ENCODE measurements at regions not wholly inside any gene's neighbourhood (a gene's known extent, or its start where the extent isn't known, plus 50 kb on each side); places are given as distances from the start of the nearest gene placed in this dataset.

GRCh38 chr5:2642684-2643345 lies 108.7 kb downstream of the IRX2 start:
- peaks cover 2% of the 10 kb centered on the region for H3K4me1 Mint-ChIP-seq
- no peak overlapping the region for H3K4me3 Mint-ChIP-seq
- H3K27ac Mint-ChIP-seq = no peak overlapping the region
- no peaks in the 10 kb centered on the region for H3K36me3 Mint-ChIP-seq (ENCODE audit: low read depth)
- ATAC-seq (no peak), DNase-seq (no peak)
- no peaks in the 10 kb centered on the region for H3K27me3 Mint-ChIP-seq
- no peaks in the 10 kb centered on the region for H3K9me3 ChIP-seq (ENCODE audit: control insufficient read depth, low read length, poor library complexity, severe bottlenecking)

GRCh38 chr5:2640717-2641116 lies 110.8 kb downstream of the IRX2 start:
- Mint-ChIP-seq H3K27ac (no peak overlapping the region), H3K4me3 (no peak overlapping the region), H3K36me3 (ENCODE audit: low read depth) (no peaks in the 10 kb centered on the region), H3K27me3 (peaks cover 5% of the 10 kb centered on the region), H3K4me1 (peaks cover 2% of the 10 kb centered on the region)
- no peak for DNase-seq
- H3K9me3 ChIP-seq (ENCODE audit: control insufficient read depth, low read length, poor library complexity, severe bottlenecking) = no peaks in the 10 kb centered on the region
- no peak for ATAC-seq

DNA sequence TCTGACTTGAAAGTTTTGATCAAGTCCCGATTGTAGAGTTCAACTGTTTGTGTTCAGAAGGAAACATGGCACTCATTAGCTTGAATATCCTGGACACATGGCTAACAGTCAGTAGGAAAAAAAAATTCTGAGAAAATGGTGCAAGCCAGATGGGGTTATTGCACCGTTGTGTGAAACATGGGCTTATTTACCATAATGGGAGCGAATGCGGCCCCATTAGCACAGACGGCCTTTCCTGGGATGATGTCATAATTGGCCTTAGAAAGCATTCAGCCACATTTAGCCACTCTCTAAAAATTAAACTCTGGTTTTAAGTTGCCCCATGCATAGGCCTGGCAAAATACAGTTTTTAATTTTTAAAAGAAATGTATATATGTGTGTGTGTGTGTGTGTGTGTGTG lies 112.1 kb downstream of the IRX2 start:
- Mint-ChIP-seq H3K4me1 (peaks cover 2% of the 10 kb centered on the region), H3K27me3 (peaks cover 5% of the 10 kb centered on the region), H3K4me3 (no peak overlapping the region), H3K27ac (no peak overlapping the region), H3K36me3 (ENCODE audit: low read depth) (no peaks in the 10 kb centered on the region)
- ATAC-seq = no peak
- H3K9me3 ChIP-seq (ENCODE audit: control insufficient read depth, low read length, poor library complexity, severe bottlenecking) = no peaks in the 10 kb centered on the region
- no peak for DNase-seq

- Mint-ChIP-seq H3K27me3 (peaks cover 5% of the 10 kb centered on the region), H3K27ac (no peak overlapping the region), H3K4me1 (no peaks in the 10 kb centered on the region), H3K4me3 (no peak overlapping the region), H3K36me3 (ENCODE audit: low read depth) (no peaks in the 10 kb centered on the region)
- DNase-seq = no peak
- ATAC-seq = no peak
- no peaks in the 10 kb centered on the region for H3K9me3 ChIP-seq (ENCODE audit: control insufficient read depth, low read length, poor library complexity, severe bottlenecking)
Observed at GRCh38 chr5:2634399-2635176, 116.9 kb downstream of the IRX2 start.

- H3K4me3 Mint-ChIP-seq = no peak overlapping the region
- H3K36me3 Mint-ChIP-seq (ENCODE audit: low read depth) = no peaks in the 10 kb centered on the region
- no peaks in the 10 kb centered on the region for H3K4me1 Mint-ChIP-seq
- peaks cover 5% of the 10 kb centered on the region for H3K27me3 Mint-ChIP-seq
- H3K9me3 ChIP-seq (ENCODE audit: control insufficient read depth, low read length, poor library complexity, severe bottlenecking) = no peaks in the 10 kb centered on the region
- ATAC-seq (no peak), DNase-seq (no peak)
- no peak overlapping the region for H3K27ac Mint-ChIP-seq
Observed at GRCh38 chr5:2633992-2634391, 117.5 kb downstream of the IRX2 start.

DNA sequence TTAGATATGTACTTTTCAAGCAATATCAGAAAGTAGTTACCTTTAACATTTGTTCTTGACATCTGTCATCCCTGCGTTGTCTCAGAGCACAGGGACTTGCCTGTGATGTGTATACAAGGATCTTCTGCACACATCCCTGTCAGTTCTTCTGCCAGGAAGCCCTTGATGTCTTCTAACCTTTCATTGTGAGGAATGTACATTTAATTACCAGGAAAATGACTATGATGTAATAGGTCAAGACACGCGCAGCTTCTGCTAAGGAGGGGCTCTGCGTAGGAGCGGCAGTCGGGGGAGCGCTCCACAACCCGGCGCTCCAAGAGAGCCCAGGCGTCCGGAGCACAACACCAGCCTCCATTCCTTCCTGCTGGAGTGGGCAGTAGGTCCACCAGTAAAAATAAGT lies 119.7 kb downstream of the IRX2 start:
- no peak for ATAC-seq
- no peaks in the 10 kb centered on the region for H3K4me1 Mint-ChIP-seq
- H3K27me3 Mint-ChIP-seq = no peaks in the 10 kb centered on the region
- no peak overlapping the region for H3K4me3 Mint-ChIP-seq
- H3K27ac Mint-ChIP-seq = no peak overlapping the region
- H3K9me3 ChIP-seq (ENCODE audit: control insufficient read depth, low read length, poor library complexity, severe bottlenecking) = no peaks in the 10 kb centered on the region
- DNase-seq = no peak
- H3K36me3 Mint-ChIP-seq (ENCODE audit: low read depth) = no peaks in the 10 kb centered on the region

DNA sequence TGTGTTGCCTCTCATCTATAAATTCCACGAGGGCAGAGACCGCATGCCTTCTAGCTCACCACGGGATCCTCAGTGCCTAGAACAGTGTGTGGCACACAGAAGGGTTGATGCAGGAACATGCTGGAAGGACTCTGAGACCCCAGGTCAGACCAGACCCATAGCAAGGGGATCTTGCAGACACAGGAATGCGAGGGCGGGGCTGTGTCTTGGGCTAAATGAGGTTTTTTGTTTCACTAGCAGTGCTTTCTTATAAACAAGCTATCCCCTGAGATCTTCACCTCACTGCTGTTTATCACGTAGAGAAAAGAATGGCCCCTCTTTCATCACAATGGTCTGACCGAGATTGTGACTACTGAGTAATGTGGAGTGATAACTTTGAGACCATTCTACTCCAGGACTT lies 122.4 kb downstream of the IRX2 start:
- no peaks in the 10 kb centered on the region for H3K4me1 Mint-ChIP-seq
- H3K27ac Mint-ChIP-seq = no peak overlapping the region
- H3K27me3 Mint-ChIP-seq = peaks cover 4% of the 10 kb centered on the region
- no peaks in the 10 kb centered on the region for H3K36me3 Mint-ChIP-seq (ENCODE audit: low read depth)
- DNase-seq = no peak
- no peak for ATAC-seq
- H3K4me3 Mint-ChIP-seq = no peak overlapping the region
- H3K9me3 ChIP-seq (ENCODE audit: control insufficient read depth, low read length, poor library complexity, severe bottlenecking) = no peaks in the 10 kb centered on the region

DNA sequence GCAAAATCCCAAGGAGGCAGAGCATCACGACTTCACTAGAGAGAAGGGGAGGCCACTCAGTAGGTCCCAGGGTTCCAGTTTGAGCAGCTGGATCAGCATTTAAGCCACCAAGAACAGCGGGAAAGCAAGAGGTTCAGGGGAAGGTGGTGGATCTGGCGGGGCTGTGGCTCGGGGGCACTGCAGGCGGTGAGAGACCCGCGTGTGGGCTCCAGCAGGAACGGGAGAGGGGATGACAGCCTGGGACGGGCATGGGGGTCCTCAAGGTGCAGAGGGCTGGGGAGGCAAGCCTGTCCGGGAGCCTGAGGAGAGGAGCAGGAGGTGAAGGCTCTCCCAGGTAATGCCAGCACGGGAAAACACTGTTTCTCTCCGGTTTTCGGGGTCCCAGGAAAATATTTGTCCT lies 123.6 kb downstream of the IRX2 start:
- H3K36me3 Mint-ChIP-seq (ENCODE audit: low read depth) = no peaks in the 10 kb centered on the region
- H3K27ac Mint-ChIP-seq = no peak overlapping the region
- peaks cover 4% of the 10 kb centered on the region for H3K27me3 Mint-ChIP-seq
- ATAC-seq (no peak), DNase-seq (no peak)
- H3K4me3 Mint-ChIP-seq = no peak overlapping the region
- no peaks in the 10 kb centered on the region for H3K9me3 ChIP-seq (ENCODE audit: control insufficient read depth, low read length, poor library complexity, severe bottlenecking)
- H3K4me1 Mint-ChIP-seq = no peaks in the 10 kb centered on the region

GRCh38 chr5:2626572-2626971 lies 124.9 kb downstream of the IRX2 start:
- Mint-ChIP-seq H3K27ac (no peak overlapping the region), H3K4me3 (no peak overlapping the region), H3K27me3 (peaks cover 4% of the 10 kb centered on the region), H3K36me3 (ENCODE audit: low read depth) (no peaks in the 10 kb centered on the region), H3K4me1 (no peaks in the 10 kb centered on the region)
- no peaks in the 10 kb centered on the region for H3K9me3 ChIP-seq (ENCODE audit: control insufficient read depth, low read length, poor library complexity, severe bottlenecking)
- ATAC-seq (no peak), DNase-seq (no peak)

GRCh38 chr5:2622866-2623265 lies 128.6 kb downstream of the IRX2 start:
- Mint-ChIP-seq H3K4me3 (no peak overlapping the region), H3K36me3 (ENCODE audit: low read depth) (no peaks in the 10 kb centered on the region)

DNA sequence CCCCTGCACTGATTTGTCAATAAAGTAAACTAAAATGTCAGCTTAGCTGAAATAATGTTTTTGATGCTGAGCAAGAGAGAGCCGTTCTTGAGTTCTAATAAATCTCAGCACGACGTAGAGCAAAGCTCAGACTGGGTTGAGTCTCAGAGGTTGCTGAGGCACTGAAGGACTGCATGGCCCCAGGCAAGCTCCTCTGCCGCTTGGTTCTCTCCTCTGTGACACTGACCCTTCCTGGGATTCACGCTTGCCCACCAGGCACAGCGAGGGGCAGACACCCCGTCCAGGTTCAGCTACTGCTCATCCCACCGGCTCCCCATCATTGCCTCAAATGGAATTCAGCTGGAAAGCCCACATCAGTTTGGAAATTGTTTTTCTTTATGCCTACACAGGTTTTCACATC lies 129.8 kb downstream of the IRX2 start:
- no peak overlapping the region for H3K4me3 Mint-ChIP-seq
- H3K4me1 Mint-ChIP-seq = no peaks in the 10 kb centered on the region
- H3K9me3 ChIP-seq (ENCODE audit: control insufficient read depth, low read length, poor library complexity, severe bottlenecking) = no peaks in the 10 kb centered on the region
- no peak overlapping the region for H3K27ac Mint-ChIP-seq
- no peak for DNase-seq
- peaks cover 10% of the 10 kb centered on the region for H3K27me3 Mint-ChIP-seq
- ATAC-seq = no peak
- no peaks in the 10 kb centered on the region for H3K36me3 Mint-ChIP-seq (ENCODE audit: low read depth)

More at GRCh38 chr5:2622866-2623265, 128.6 kb downstream of the IRX2 start:
- H3K27me3 Mint-ChIP-seq = peaks cover 4% of the 10 kb centered on the region
- no peaks in the 10 kb centered on the region for H3K4me1 Mint-ChIP-seq
- H3K27ac Mint-ChIP-seq = no peak overlapping the region
- ATAC-seq (no peak), DNase-seq (no peak)
- H3K9me3 ChIP-seq (ENCODE audit: control insufficient read depth, low read length, poor library complexity, severe bottlenecking) = no peaks in the 10 kb centered on the region

GRCh38 chr5:2619216-2619615 lies 132.3 kb downstream of the IRX2 start:
- ATAC-seq = no peak
- Mint-ChIP-seq H3K36me3 (ENCODE audit: low read depth) (no peaks in the 10 kb centered on the region), H3K27me3 (peaks cover 5% of the 10 kb centered on the region), H3K27ac (no peak overlapping the region), H3K4me3 (no peak overlapping the region), H3K4me1 (no peaks in the 10 kb centered on the region)
- no peak for DNase-seq
- no peaks in the 10 kb centered on the region for H3K9me3 ChIP-seq (ENCODE audit: control insufficient read depth, low read length, poor library complexity, severe bottlenecking)

- H3K9me3 ChIP-seq (ENCODE audit: control insufficient read depth, low read length, poor library complexity, severe bottlenecking) = no peaks in the 10 kb centered on the region
- no peak overlapping the region for H3K4me3 Mint-ChIP-seq
- ATAC-seq (no peak), DNase-seq (no peak)
- no peak overlapping the region for H3K27ac Mint-ChIP-seq
- peaks cover 5% of the 10 kb centered on the region for H3K27me3 Mint-ChIP-seq
- no peaks in the 10 kb centered on the region for H3K36me3 Mint-ChIP-seq (ENCODE audit: low read depth)
- H3K4me1 Mint-ChIP-seq = no peaks in the 10 kb centered on the region
Observed at GRCh38 chr5:2617461-2617860, 134.0 kb downstream of the IRX2 start.

- DNase-seq (no peak), ATAC-seq (no peak)
- Mint-ChIP-seq H3K27me3 (peaks cover 5% of the 10 kb centered on the region), H3K4me3 (no peak overlapping the region), H3K36me3 (ENCODE audit: low read depth) (no peaks in the 10 kb centered on the region), H3K27ac (no peak overlapping the region), H3K4me1 (no peaks in the 10 kb centered on the region)
- H3K9me3 ChIP-seq (ENCODE audit: control insufficient read depth, low read length, poor library complexity, severe bottlenecking) = no peaks in the 10 kb centered on the region
Observed at GRCh38 chr5:2615917-2616316, 135.6 kb downstream of the IRX2 start.

All from T-helper 17 cell (primary cell).